ENCODE measurements at regions not wholly inside any gene's neighbourhood (a gene's known extent, or its start where the extent isn't known, plus 50 kb on each side); places are given as distances from the start of the nearest gene placed in this dataset.

GRCh38 chr2:57843158-57843557 lies 203.4 kb upstream of the VRK2 start:
- TF ChIP-seq CTCF (IDR thresholded peaks at IDR 0.05) (no peak), EZH2 (IDR thresholded peaks at IDR 0.05) (no peak), EZH2phosphoT487 (IDR thresholded peaks at IDR 0.05) (no peak)
